Body of pancreas (tissue), 4 donors: ENCODE measurements at regions not wholly inside any gene's neighbourhood (a gene's known extent, or its start where the extent isn't known, plus 50 kb on each side); places are given as distances from the start of the nearest gene placed in this dataset.

ENCODE experiments used
- POLR2A ChIP-seq, 3 donors: fragments of 450-650 bp; IDR thresholded peaks; one replicate each; pipeline ENCODE4 v1.6.1; 2016; ENCODE audit warnings: antibody characterized with exemption in 3 of 3, mild to moderate bottlenecking in 2 of 3
- TF ChIP-seq, protein P1 (sequence below), 7 experiments: fragments of 450-650 bp in 4 of 7; fragments of 200-600 bp in 3 of 7; sonication (generic) in 3 of 7; IDR thresholded peaks; one replicate each; pipeline ENCODE4 v1.5.1; 2016 to 2019; ENCODE audit warnings: antibody characterized with exemption in 7 of 7

DNA sequence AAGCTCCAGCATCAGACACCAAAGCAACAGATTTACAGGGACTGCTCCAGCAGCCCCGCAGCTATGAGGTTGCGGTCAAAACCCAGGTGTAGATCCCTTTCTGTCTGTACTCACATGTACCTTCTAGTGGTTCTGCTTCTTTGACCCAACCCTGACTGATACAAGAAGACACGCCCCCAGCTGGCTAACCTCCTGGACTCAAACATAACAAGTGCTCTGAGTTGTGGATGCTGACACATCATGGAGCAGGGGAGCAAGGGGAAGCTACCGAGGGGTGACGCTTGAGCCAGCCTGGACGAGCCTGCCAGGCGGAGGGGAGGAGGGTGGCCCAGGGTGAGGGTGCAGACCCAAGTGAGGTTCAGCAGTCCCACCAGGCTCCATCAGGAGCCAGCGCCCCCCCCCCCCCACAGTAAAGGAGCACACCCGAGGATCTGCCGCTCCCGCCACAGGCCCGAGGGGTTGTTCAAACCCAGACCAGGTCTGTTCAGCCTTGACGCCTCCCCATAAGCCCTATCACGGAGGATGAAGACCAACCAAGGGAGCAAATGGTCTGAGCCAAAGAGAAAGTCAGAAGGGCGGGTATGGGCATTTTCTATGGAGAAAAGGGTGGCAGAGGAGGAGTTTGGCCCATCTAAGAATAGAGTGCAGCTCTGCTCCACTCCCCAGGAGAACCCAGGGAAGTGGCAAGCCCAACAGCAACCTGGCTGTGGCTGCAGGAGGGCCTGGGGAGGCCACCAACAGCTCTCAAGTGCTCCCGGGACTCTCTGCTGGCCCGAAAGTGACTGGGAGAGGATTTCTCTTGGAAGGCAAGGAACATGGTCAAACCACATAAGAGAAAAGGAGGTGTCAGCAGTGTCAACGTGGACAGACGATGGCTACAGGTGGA lies 229.4 kb downstream of the BCL11B start:
- TF ChIP-seq POLR2A (IDR thresholded peaks at IDR 0.05) = no peak
- TF ChIP-seq, protein P1, sequence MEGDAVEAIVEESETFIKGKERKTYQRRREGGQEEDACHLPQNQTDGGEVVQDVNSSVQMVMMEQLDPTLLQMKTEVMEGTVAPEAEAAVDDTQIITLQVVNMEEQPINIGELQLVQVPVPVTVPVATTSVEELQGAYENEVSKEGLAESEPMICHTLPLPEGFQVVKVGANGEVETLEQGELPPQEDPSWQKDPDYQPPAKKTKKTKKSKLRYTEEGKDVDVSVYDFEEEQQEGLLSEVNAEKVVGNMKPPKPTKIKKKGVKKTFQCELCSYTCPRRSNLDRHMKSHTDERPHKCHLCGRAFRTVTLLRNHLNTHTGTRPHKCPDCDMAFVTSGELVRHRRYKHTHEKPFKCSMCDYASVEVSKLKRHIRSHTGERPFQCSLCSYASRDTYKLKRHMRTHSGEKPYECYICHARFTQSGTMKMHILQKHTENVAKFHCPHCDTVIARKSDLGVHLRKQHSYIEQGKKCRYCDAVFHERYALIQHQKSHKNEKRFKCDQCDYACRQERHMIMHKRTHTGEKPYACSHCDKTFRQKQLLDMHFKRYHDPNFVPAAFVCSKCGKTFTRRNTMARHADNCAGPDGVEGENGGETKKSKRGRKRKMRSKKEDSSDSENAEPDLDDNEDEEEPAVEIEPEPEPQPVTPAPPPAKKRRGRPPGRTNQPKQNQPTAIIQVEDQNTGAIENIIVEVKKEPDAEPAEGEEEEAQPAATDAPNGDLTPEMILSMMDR (IDR thresholded peaks at IDR 0.05) = no peak
